T-cell (primary cell): ENCODE measurements at regions not wholly inside any gene's neighbourhood (a gene's known extent, or its start where the extent isn't known, plus 50 kb on each side); places are given as distances from the start of the nearest gene placed in this dataset.

Experiments used
- ATAC-seq, 4 experiments: fragments of 200-7000 bp in 3 of 4; fragments of 150-1000 bp in 1 of 4; cut with Tn5 transposase; replicated peaks in 1 of 4; 1 replicate in 3 of 4; 2 replicates in 1 of 4; pipeline ENCODE4 v1.10.0; 2021; ENCODE audit warnings: moderate library complexity in 3 of 4, mild to moderate bottlenecking in 2 of 4, moderate number of reproducible peaks in 1 of 4
- CTCF ChIA-PET, 2 donors: fragments of 300-600 bp; sonication (Branson Sonifier 250); formaldehyde crosslinking; loops; one replicate each; lab custom pipeline; 2022; ENCODE audit warnings: antibody characterized with exemption in 2 of 2; lab: Charles Lee
- POLR2A ChIA-PET, 2 donors: fragments of 300-600 bp; sonication (Branson Sonifier 250); formaldehyde crosslinking; loops; one replicate each; lab custom pipeline; 2022; ENCODE audit warnings: antibody characterized with exemption in 2 of 2; lab: Charles Lee
- DNase-seq, 35 experiments: peaks; one replicate each; pipeline versions ENCODE4 v3.0.0 to v3.0.0-alpha.2; 2013 to 2023
- H3K27ac ChIP-seq: one replicate; pipeline ENCODE4 v1.5.1; 2013; ENCODE audit warnings: low read length
- H3K27me3 ChIP-seq, 2 experiments: replicated peaks in 1 of 2; 1 replicate in 1 of 2; 2 replicates in 1 of 2; pipeline versions ENCODE4 v1.6.1 to v1.7.0; 2013; ENCODE audit warnings: low read length in 1 of 2, mixed read lengths in 1 of 2; ENCODE audit not compliant: control insufficient read depth in 2 of 2, insufficient read depth in 2 of 2; ENCODE audit errors: extremely low read depth in 1 of 2
- H3K36me3 ChIP-seq, 2 donors: 1 replicate in 1 of 2; 2 replicates in 1 of 2; pipeline versions ENCODE4 v1.6.1 to v1.7.0; 2013; ENCODE audit warnings: low read length in 1 of 2; ENCODE audit not compliant: control insufficient read depth in 2 of 2, insufficient read depth in 1 of 2; ENCODE audit errors: extremely low read depth in 1 of 2
- H3K4me1 ChIP-seq, 2 experiments: 1 replicate in 1 of 2; 2 replicates in 1 of 2; pipeline versions ENCODE4 v1.6.1 to v1.7.0; 2013; ENCODE audit warnings: low read length in 2 of 2, mixed read lengths in 1 of 2; ENCODE audit not compliant: insufficient read depth in 2 of 2, control insufficient read depth in 1 of 2; ENCODE audit errors: extremely low read depth in 1 of 2
- H3K4me3 ChIP-seq, 2 donors: 1 replicate in 1 of 2; 2 replicates in 1 of 2; pipeline versions ENCODE4 v1.5.1 to v1.7.0; 2013; ENCODE audit warnings: mild to moderate bottlenecking in 2 of 2, low read length in 1 of 2, moderate library complexity in 1 of 2; ENCODE audit not compliant: control insufficient read depth in 1 of 2; ENCODE audit errors: extremely low read depth in 1 of 2
- H3K9me3 ChIP-seq: 2 replicates; pipeline ENCODE4 v1.7.0; 2013
- H3K27ac Mint-ChIP-seq, 2 donors: one replicate each; pipeline ENCODE4 v1.8.0; 2020 to 2021; ENCODE audit warnings: mild to moderate bottlenecking in 2 of 2, mixed read lengths in 2 of 2
- H3K27me3 Mint-ChIP-seq, 2 donors: one replicate each; pipeline ENCODE4 v1.8.0; 2021 to 2022; ENCODE audit warnings: mixed read lengths in 2 of 2
- H3K36me3 Mint-ChIP-seq: one replicate; pipeline ENCODE4 v1.8.0; 2021; ENCODE audit warnings: mixed read lengths
- H3K4me1 Mint-ChIP-seq, 3 donors: one replicate each; pipeline ENCODE4 v1.8.0; 2020 to 2022; ENCODE audit warnings: mixed read lengths in 3 of 3, mild to moderate bottlenecking in 1 of 3
- H3K4me3 Mint-ChIP-seq, 3 donors: one replicate each; pipeline ENCODE4 v1.8.0; 2020 to 2022; ENCODE audit warnings: mild to moderate bottlenecking in 3 of 3, mixed read lengths in 3 of 3, moderate library complexity in 3 of 3
- H3K9me3 Mint-ChIP-seq, 3 donors: one replicate each; pipeline ENCODE4 v1.8.0; 2020 to 2022; ENCODE audit warnings: mixed read lengths in 3 of 3
- WGBS: methylation state at CpG from one replicate; pipeline ENCODE4 v1.1.5; 2013; ENCODE audit warnings: missing lambda C conversion rate; ENCODE audit not compliant: insufficient coverage; 5-methylcytosine and 5-hydroxymethylcytosine counted together

- Histone ChIP-seq H3K4me3 (no peak overlapping the region), H3K27me3 (no peaks in the 10 kb centered on the region), H3K27ac (no peak overlapping the region), H3K4me1 (no peaks in the 10 kb centered on the region), H3K36me3 (no peaks in the 10 kb centered on the region), H3K9me3 (no peaks in the 10 kb centered on the region)
- Mint-ChIP-seq H3K4me1 (no peaks in the 10 kb centered on the region), H3K27ac (no peak overlapping the region), H3K27me3 (no peaks in the 10 kb centered on the region), H3K4me3 (no peak overlapping the region), H3K36me3 (peaks cover 3% of the 10 kb centered on the region), H3K9me3 (peaks cover 0 to 9% (median 5%) of the 10 kb centered on the region in 3 donors)
- POLR2A ChIA-PET: interaction anchor here (0.6 to 0.7 kb wide), 3 partner anchors 289 to 951 kb away, joined by 3 read pairs; no protein-coding TSS in a partner anchor
- CTCF ChIA-PET: interaction anchor here in 1 of 2 donors (1.1 to 1.4 kb wide), 2 partner anchors 15 to 572 kb away, joined by 3 read pairs; no protein-coding TSS in a partner anchor
- ATAC-seq (no peak), DNase-seq (no peak)
These were observed 101.8 kb downstream of the CAND1 start for GRCh38 chr12:67370979-67371378.

- ChIA-PET CTCF (no interaction called here), POLR2A (no interaction called here)
- peaks cover 3% of the 10 kb centered on the region for H3K36me3 Mint-ChIP-seq
These were observed 107.9 kb downstream of the CAND1 start for GRCh38 chr12:67377021-67377420.

DNA sequence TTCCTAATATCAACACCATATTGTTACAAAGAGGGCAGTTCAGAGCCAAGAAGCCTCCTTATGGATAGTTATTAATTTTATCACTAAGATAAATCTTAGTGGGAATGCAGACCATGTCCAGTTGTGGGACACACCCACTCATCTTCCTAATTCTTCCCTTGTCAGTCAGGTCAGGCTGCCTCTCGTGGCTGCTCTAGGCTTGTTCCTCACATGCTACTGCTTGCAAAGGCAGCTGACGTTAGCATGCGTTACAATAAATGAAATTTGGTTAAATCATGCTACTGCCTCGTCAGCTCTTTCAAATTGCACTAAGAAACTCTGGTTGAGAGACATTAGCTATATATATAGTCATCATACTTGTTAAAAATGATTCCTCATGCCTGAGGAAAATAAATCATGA lies 108.4 kb downstream of the CAND1 start:
- H3K27ac ChIP-seq: no peak overlapping the region
- ChIA-PET POLR2A (interaction anchor here in 1 of 2 donors (0.7 kb wide), 1 partner anchor 73 kb away, joined by 3 read pairs; no protein-coding TSS in a partner anchor), CTCF (no interaction called here)
- H3K36me3 ChIP-seq: no peaks in the 10 kb centered on the region
- H3K27ac Mint-ChIP-seq: no peak overlapping the region
- no peaks in the 10 kb centered on the region for H3K9me3 ChIP-seq
- H3K4me1 ChIP-seq: no peaks in the 10 kb centered on the region
- DNase-seq (no peak), ATAC-seq (no peak)
- no peak overlapping the region for H3K4me3 Mint-ChIP-seq
- H3K27me3 Mint-ChIP-seq: peaks cover 2 to 4% of the 10 kb centered on the region in 2 donors
- H3K36me3 Mint-ChIP-seq: no peaks in the 10 kb centered on the region
- H3K4me1 Mint-ChIP-seq: no peaks in the 10 kb centered on the region
- no peaks in the 10 kb centered on the region for H3K27me3 ChIP-seq
- WGBS: 67% methylated on average over 1 of the region's 4 CpGs
- no peak overlapping the region for H3K4me3 ChIP-seq
- H3K9me3 Mint-ChIP-seq: peaks cover 4 to 8% (median 6%) of the 10 kb centered on the region in 3 donors

More at GRCh38 chr12:67377021-67377420, 107.9 kb downstream of the CAND1 start:
- no peaks in the 10 kb centered on the region for H3K27me3 ChIP-seq
- H3K4me3 ChIP-seq: no peak overlapping the region
- H3K9me3 ChIP-seq: no peaks in the 10 kb centered on the region
- Mint-ChIP-seq H3K9me3 (peaks cover 4 to 13% (median 9%) of the 10 kb centered on the region in 3 donors), H3K4me1 (no peaks in the 10 kb centered on the region), H3K27ac (no peak overlapping the region), H3K4me3 (no peak overlapping the region), H3K27me3 (peaks cover 2 to 4% of the 10 kb centered on the region in 2 donors)
- H3K36me3 ChIP-seq: no peaks in the 10 kb centered on the region
- WGBS: 100% methylated on average over 1 of the region's 4 CpGs
- H3K27ac ChIP-seq: no peak overlapping the region
- no peaks in the 10 kb centered on the region for H3K4me1 ChIP-seq
- DNase-seq (no peak), ATAC-seq (no peak)

- no CpG with 5 or more reads among the region's 4 CpGs for WGBS
- CTCF ChIA-PET: no interaction called here
These were observed 113.2 kb downstream of the CAND1 start for GRCh38 chr12:67382241-67382871.

DNA sequence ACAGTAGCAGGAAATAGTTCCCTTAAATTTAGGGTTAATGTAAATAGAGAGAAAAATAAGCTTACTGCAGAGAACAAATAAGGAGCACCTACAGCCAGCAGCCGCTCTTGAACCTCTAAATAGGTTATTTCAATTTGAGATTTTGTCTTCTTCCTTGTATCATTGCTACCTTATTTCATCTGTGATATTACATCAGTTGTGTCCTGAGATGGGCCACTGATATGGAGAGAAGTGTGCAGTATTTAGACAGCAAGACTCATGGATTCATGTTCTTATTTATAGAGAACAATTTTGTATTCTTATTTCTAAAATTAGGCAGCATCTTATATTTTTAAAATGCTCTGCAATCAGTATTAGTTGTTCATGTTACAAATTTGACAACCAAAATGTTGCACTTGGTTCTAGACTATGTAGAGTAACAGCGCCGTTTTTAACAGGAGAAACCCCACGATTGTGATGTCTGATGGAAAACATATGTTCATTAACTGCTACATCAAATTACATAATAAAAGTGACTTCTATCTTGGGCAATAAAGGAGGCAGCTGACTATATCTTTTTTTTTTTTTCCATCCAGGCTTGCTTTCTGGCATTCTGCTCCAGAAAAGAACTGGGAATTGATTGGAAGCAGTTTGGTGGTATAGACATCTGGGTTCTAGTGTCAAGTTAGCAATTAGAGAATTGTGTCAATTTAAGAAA lies 117.9 kb downstream of the CAND1 start:
- no peaks in the 10 kb centered on the region for H3K4me1 Mint-ChIP-seq
- ChIA-PET CTCF (no interaction called here), POLR2A (interaction anchor here in 1 of 2 donors (0.6 kb wide), 1 partner anchor 624 kb away, joined by 3 read pairs; no protein-coding TSS in a partner anchor)
- H3K27ac Mint-ChIP-seq: no peak overlapping the region
- Histone ChIP-seq H3K9me3 (no peaks in the 10 kb centered on the region), H3K4me3 (no peak overlapping the region), H3K27ac (no peak overlapping the region), H3K4me1 (no peaks in the 10 kb centered on the region), H3K27me3 (no peaks in the 10 kb centered on the region), H3K36me3 (no peaks in the 10 kb centered on the region)
- no CpG with 5 or more reads among the region's 4 CpGs for WGBS
- DNase-seq (no peak), ATAC-seq (no peak)
- no peaks in the 10 kb centered on the region for H3K36me3 Mint-ChIP-seq
- H3K4me3 Mint-ChIP-seq: no peak overlapping the region
- H3K27me3 Mint-ChIP-seq: no peaks in the 10 kb centered on the region
- peaks cover 0 to 4% (median 0%) of the 10 kb centered on the region in 3 donors for H3K9me3 Mint-ChIP-seq

More at GRCh38 chr12:67382241-67382871, 113.2 kb downstream of the CAND1 start:
- DNase-seq (no peak), ATAC-seq (no peak)
- Mint-ChIP-seq H3K9me3 (peaks cover 3 to 5% (median 4%) of the 10 kb centered on the region in 3 donors), H3K27ac (no peak overlapping the region), H3K27me3 (peaks cover 2 to 4% of the 10 kb centered on the region in 2 donors), H3K4me3 (no peak overlapping the region), H3K4me1 (no peaks in the 10 kb centered on the region), H3K36me3 (no peaks in the 10 kb centered on the region)
- no peaks in the 10 kb centered on the region for H3K4me1 ChIP-seq
- POLR2A ChIA-PET: no interaction called here
- H3K27ac ChIP-seq: no peak overlapping the region
- no peaks in the 10 kb centered on the region for H3K27me3 ChIP-seq
- no peaks in the 10 kb centered on the region for H3K9me3 ChIP-seq
- H3K4me3 ChIP-seq: no peak overlapping the region
- H3K36me3 ChIP-seq: no peaks in the 10 kb centered on the region

DNA sequence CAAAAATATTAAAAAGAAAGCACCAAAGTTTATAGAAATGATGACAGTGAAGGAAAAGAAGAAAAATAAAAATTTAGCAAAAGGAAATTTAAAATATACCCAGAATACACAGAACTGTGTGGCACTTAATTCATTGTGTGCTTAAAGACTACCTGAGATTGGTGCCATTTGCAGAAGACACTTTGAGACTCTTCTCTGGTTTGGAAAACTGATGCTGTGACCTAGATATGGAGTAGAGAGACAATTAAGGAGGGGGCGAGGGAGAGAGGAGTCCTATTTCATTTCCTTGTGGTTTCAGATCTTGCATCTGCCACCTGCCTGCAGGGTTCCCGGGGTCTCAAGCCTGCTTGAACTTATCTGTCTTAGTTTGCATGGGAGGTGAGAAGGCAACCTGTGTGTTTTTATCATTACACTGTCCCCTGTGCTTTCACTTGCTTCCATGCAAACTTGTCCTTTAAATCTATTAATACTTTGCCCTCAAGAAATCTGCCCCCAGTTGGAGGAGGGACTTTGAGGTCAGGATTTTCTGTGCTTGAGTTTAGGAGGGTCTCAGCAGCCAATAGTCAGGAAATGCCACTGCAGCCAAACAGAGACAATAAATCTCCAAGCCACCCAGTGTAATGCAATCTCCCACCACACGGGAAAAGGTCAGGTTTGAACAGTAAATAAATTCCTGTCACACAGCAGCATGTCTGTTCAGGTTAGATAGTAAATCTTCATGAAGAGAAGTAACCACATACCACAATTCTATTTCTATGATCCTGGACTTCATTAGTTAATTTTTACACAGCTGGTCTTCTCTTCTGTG lies 119.4 kb downstream of the CAND1 start:
- ATAC-seq (no peak), DNase-seq (peak in 1 of 35 experiments; percentile 2)
- no peaks in the 10 kb centered on the region for H3K4me1 Mint-ChIP-seq
- ChIA-PET POLR2A (no interaction called here), CTCF (interaction anchor here in 1 of 2 donors (0.8 kb wide), 1 partner anchor 33 kb away, joined by 8 read pairs; no protein-coding TSS in a partner anchor)
- H3K4me3 Mint-ChIP-seq: no peak overlapping the region
- no CpG with 5 or more reads among the region's 3 CpGs for WGBS
- Histone ChIP-seq H3K4me3 (no peak overlapping the region), H3K36me3 (no peaks in the 10 kb centered on the region), H3K4me1 (no peaks in the 10 kb centered on the region), H3K9me3 (no peaks in the 10 kb centered on the region), H3K27ac (no peak overlapping the region), H3K27me3 (no peaks in the 10 kb centered on the region)
- no peaks in the 10 kb centered on the region for H3K36me3 Mint-ChIP-seq
- peaks cover 0 to 4% (median 0%) of the 10 kb centered on the region in 3 donors for H3K9me3 Mint-ChIP-seq
- H3K27me3 Mint-ChIP-seq: no peaks in the 10 kb centered on the region
- no peak overlapping the region for H3K27ac Mint-ChIP-seq
